Transverse colon (tissue), 4 donors: ENCODE measurements at regions not wholly inside any gene's neighbourhood (a gene's known extent, or its start where the extent isn't known, plus 50 kb on each side); places are given as distances from the start of the nearest gene placed in this dataset.

Experiments used
- DNase-seq: peaks from one replicate; pipeline ENCODE4 v3.0.0-alpha.2; 2019
- H3K27ac ChIP-seq, 4 donors: fragments of 200-600 bp; sonication (generic); 2 replicates each; pipeline ENCODE4 v1.5.1; 2016 to 2018; ENCODE audit warnings: inconsistent platforms in 4 of 4
- H3K27me3 ChIP-seq: fragments of 200-600 bp; sonication (generic); 2 replicates; pipeline ENCODE4 v1.5.1; 2017; ENCODE audit warnings: inconsistent platforms
- H3K36me3 ChIP-seq, 4 donors: fragments of 200-600 bp; sonication (generic); 2 replicates each; pipeline ENCODE4 v1.5.1; 2017 to 2019; ENCODE audit warnings: inconsistent platforms in 4 of 4
- H3K4me1 ChIP-seq, 4 donors: fragments of 200-600 bp; sonication (generic); 2 replicates each; pipeline ENCODE4 v1.5.1; 2017 to 2020; ENCODE audit warnings: inconsistent platforms in 4 of 4
- H3K4me3 ChIP-seq, 4 donors: fragments of 200-600 bp; sonication (generic); 1 replicate in 1 of 4; 2 replicates in 3 of 4; pipeline versions ENCODE4 v1.5.1 to v1.6.1; 2017 to 2019; ENCODE audit warnings: inconsistent platforms in 4 of 4
- H3K9me3 ChIP-seq, 2 donors: fragments of 200-600 bp; sonication (generic); 2 replicates each; pipeline ENCODE4 v1.5.1; 2017 to 2019; ENCODE audit warnings: inconsistent platforms in 2 of 2
- EP300 ChIP-seq: sonication (generic); formaldehyde crosslinking; IDR thresholded peaks from one replicate; pipeline ENCODE4 v1.6.1; 2017; ENCODE audit warnings: antibody characterized with exemption, low read depth
- POLR2A ChIP-seq: fragments of 450-650 bp; IDR thresholded peaks from one replicate; pipeline ENCODE4 v1.6.1; 2016; ENCODE audit warnings: antibody characterized with exemption, mild to moderate bottlenecking, moderate library complexity
- POLR2AphosphoS5 ChIP-seq, 3 donors: sonication (generic); formaldehyde crosslinking; IDR thresholded peaks; one replicate each; pipeline ENCODE4 v1.6.1; 2016; ENCODE audit warnings: antibody characterized with exemption in 3 of 3
- WGBS, 2 donors: methylation state at CpG; one replicate each; pipeline ENCODE4 v1.1.5; 2018; ENCODE audit warnings: low coverage in 1 of 2; 5-methylcytosine and 5-hydroxymethylcytosine counted together
- in situ Hi-C, 4 donors: fragments of 200-750 bp; cut with MboI; loops; one replicate each; pipeline versions ENCODE4 v1.15.0 to v1.15.1; 2017; ENCODE audit warnings: low sequenced_read_pairs in 3 of 4, low pct_ligation_motif_present in 1 of 4, low pct_unique_long_range_greater_than_20kb in 1 of 4
- intact Hi-C: fragments of 100-400 bp; cut with DNase I; formaldehyde crosslinking; loops from one replicate; pipeline ENCODE4 v1.15.1; 2023; ENCODE audit warnings: low total_unique reads
- TF ChIP-seq, protein P1 (sequence below), 5 experiments: fragments of 200-600 bp in 3 of 5; fragments of 450-650 bp in 2 of 5; sonication (generic) in 3 of 5; IDR thresholded peaks; 1 replicate in 2 of 5; 2 replicates in 3 of 5; pipeline ENCODE4 v1.5.1; 2016 to 2017; ENCODE audit warnings: antibody characterized with exemption in 5 of 5, inconsistent platforms in 3 of 5, mild to moderate bottlenecking in 2 of 5, moderate library complexity in 1 of 5

DNA sequence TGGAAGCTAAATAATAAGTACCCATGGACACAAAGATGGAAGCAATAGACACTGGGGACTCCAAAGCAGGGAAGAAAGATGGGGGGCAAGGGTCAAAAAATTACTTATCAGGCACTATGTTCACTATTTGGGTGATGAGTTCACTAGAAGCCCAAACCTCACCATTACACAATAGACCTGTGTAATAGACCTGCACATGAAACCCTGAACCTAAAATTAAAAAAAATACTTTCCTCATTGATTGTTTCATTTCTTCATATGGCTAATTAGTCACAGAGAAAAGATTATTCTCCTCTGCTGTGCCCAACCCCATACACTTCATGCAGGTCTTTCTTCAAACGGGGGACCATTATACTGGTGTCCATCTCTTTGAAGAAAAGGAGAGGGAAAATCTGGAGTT is 213.0 kb upstream of the DTNBP1 start:
- no peaks in the 10 kb centered on the region for H3K9me3 ChIP-seq
- no peaks in the 10 kb centered on the region for H3K36me3 ChIP-seq
- no peak for DNase-seq
- WGBS, 2 donors: 57 to 94% methylated on average over 1 of the region's 1 CpG
- H3K4me3 ChIP-seq: no peak overlapping the region
- in situ Hi-C loops (no loop called here), intact Hi-C loops (no loop called here)
- no peaks in the 10 kb centered on the region for H3K27me3 ChIP-seq
- TF ChIP-seq, protein P1, sequence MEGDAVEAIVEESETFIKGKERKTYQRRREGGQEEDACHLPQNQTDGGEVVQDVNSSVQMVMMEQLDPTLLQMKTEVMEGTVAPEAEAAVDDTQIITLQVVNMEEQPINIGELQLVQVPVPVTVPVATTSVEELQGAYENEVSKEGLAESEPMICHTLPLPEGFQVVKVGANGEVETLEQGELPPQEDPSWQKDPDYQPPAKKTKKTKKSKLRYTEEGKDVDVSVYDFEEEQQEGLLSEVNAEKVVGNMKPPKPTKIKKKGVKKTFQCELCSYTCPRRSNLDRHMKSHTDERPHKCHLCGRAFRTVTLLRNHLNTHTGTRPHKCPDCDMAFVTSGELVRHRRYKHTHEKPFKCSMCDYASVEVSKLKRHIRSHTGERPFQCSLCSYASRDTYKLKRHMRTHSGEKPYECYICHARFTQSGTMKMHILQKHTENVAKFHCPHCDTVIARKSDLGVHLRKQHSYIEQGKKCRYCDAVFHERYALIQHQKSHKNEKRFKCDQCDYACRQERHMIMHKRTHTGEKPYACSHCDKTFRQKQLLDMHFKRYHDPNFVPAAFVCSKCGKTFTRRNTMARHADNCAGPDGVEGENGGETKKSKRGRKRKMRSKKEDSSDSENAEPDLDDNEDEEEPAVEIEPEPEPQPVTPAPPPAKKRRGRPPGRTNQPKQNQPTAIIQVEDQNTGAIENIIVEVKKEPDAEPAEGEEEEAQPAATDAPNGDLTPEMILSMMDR (IDR thresholded peaks at IDR 0.05): no peak
- TF ChIP-seq POLR2AphosphoS5 (IDR thresholded peaks at IDR 0.05): no peak
- no peak for TF ChIP-seq POLR2A
- TF ChIP-seq EP300: no peak
- peaks cover 0 to 18% (median 9%) of the 10 kb centered on the region in 4 donors for H3K4me1 ChIP-seq
- H3K27ac ChIP-seq: no peak overlapping the region

DNA sequence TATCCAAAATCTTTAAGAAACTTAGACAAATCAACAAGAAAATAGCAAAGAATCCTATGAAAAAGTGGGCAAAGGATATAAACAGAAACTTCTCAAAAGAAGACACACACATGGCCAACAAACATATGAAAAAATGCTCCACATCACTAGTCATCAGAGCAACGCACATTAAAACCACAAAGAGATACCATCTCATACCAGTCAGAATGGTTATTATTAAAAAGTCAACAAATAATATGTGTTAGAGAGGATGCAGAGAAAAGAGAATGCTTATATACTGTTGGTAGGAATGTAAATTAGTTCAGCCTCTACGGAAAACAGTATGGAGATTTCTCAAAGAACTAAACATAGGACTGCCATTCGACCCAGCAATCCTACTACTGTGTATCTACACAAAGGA is 212.0 kb upstream of the DTNBP1 start:
- no peaks in the 10 kb centered on the region for H3K9me3 ChIP-seq
- TF ChIP-seq, protein P1 (IDR thresholded peaks at IDR 0.05): no peak
- peaks cover 0 to 11% (median 4%) of the 10 kb centered on the region in 4 donors for H3K4me1 ChIP-seq
- no peaks in the 10 kb centered on the region for H3K36me3 ChIP-seq
- in situ Hi-C loops (no loop called here), intact Hi-C loops (no loop called here)
- DNase-seq: no peak
- H3K4me3 ChIP-seq: no peak overlapping the region
- no peaks in the 10 kb centered on the region for H3K27me3 ChIP-seq
- WGBS, 2 donors: 78 to 100% methylated on average over 3 of the region's 3 CpGs
- no peak overlapping the region for H3K27ac ChIP-seq

DNA sequence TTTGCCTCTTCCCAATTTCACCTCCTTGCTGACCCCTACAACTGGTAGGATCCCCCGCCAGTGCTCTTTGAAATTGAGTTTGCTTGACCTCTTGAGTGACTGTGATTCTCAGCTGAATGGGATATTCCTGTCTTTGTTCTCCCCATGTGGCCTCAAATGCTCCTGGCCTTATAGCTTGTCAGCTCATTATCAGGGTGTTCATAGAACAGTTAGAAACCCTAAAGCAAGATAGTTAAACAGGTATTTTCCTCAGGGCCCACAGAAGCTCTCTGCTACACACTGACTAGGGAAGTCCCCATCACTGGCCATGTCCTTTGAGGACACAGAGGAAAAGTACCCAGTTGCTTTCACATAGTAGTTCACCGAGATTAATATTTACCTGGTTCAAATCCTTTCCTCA is 211.5 kb upstream of the DTNBP1 start:
- no peaks in the 10 kb centered on the region for H3K36me3 ChIP-seq
- no peaks in the 10 kb centered on the region for H3K27me3 ChIP-seq
- DNase-seq: no peak
- no peak for TF ChIP-seq POLR2AphosphoS5 (IDR thresholded peaks at IDR 0.05)
- TF ChIP-seq, protein P1 (IDR thresholded peaks at IDR 0.05): no peak
- no peak for TF ChIP-seq POLR2A
- TF ChIP-seq EP300: no peak
- in situ Hi-C loops: no loop called here
- 83 to 88% methylated on average over 1 to 2 of the region's 2 CpGs for WGBS, 2 donors
- H3K9me3 ChIP-seq: no peaks in the 10 kb centered on the region
- H3K27ac ChIP-seq: no peak overlapping the region
- intact Hi-C loops: no loop called here
- peaks cover 0 to 6% (median 0%) of the 10 kb centered on the region in 4 donors for H3K4me1 ChIP-seq
- no peak overlapping the region for H3K4me3 ChIP-seq

DNA sequence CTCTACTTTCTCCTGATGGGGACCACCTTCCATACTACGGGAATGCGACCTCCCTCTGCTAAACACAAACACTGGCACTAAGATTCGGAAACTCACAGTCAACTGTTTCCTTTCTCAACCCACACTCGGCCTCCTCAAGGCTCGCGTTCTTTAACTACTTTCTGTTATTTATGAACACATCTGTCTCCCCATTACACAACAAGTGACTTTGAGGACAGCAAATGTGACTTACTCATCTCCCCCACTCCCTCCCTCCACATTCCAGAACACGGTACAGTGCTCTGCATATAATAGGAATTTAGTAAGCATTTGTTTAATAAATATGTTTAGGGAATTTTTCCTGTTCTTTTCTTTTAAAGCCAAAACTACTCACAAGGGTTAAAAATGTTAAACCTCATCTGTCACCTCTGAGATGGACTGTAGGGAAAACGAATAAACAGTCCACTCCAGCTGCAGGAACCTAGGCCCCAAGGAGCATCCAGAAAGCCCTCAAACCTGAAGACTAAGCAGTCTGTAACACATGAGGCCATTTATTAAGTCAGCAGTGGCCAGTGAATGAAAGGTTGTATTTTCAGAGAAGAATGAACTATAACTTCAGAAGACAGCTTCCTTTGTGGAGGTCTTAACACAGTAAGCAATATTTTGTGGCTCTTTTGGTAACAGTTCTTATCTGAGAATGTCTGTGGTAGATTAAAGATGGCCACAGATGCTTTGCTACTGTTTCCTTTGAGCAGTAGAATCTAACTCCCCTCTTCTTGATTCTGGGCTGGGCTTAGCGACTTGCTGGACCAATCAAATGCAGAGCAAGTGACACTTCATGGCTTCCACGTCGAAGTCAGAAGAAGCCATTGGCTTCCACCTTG is 209.6 kb upstream of the DTNBP1 start:
- H3K27me3 ChIP-seq: no peaks in the 10 kb centered on the region
- intact Hi-C loops (no loop called here), in situ Hi-C loops (no loop called here)
- no peaks in the 10 kb centered on the region for H3K9me3 ChIP-seq
- 44 to 65% methylated on average over 8 to 11 of the region's 11 CpGs for WGBS, 2 donors
- peaks cover 0 to 3% (median 0%) of the 10 kb centered on the region in 4 donors for H3K4me1 ChIP-seq
- no peak overlapping the region for H3K27ac ChIP-seq
- H3K4me3 ChIP-seq: no peak overlapping the region
- no peaks in the 10 kb centered on the region for H3K36me3 ChIP-seq
- no peak for DNase-seq
- TF ChIP-seq EP300 (no peak), POLR2AphosphoS5 (IDR thresholded peaks at IDR 0.05) (no peak)
